ENCODE measurements at regions not wholly inside any gene's neighbourhood (a gene's known extent, or its start where the extent isn't known, plus 50 kb on each side); places are given as distances from the start of the nearest gene placed in this dataset.

GRCh38 chr9:88802533-88802932 is 188.7 kb upstream of the S1PR3 start:
- TF ChIP-seq, protein P1, sequence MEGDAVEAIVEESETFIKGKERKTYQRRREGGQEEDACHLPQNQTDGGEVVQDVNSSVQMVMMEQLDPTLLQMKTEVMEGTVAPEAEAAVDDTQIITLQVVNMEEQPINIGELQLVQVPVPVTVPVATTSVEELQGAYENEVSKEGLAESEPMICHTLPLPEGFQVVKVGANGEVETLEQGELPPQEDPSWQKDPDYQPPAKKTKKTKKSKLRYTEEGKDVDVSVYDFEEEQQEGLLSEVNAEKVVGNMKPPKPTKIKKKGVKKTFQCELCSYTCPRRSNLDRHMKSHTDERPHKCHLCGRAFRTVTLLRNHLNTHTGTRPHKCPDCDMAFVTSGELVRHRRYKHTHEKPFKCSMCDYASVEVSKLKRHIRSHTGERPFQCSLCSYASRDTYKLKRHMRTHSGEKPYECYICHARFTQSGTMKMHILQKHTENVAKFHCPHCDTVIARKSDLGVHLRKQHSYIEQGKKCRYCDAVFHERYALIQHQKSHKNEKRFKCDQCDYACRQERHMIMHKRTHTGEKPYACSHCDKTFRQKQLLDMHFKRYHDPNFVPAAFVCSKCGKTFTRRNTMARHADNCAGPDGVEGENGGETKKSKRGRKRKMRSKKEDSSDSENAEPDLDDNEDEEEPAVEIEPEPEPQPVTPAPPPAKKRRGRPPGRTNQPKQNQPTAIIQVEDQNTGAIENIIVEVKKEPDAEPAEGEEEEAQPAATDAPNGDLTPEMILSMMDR (IDR thresholded peaks at IDR 0.05), result no peak
- TF ChIP-seq TCF7 (CRISPR knock-in tag; IDR thresholded peaks at IDR 0.05; ENCODE audit: low read depth) (no peak), CREM (CRISPR knock-in tag; IDR thresholded peaks at IDR 0.05) (no peak), KAT7 (CRISPR knock-in tag; IDR thresholded peaks at IDR 0.05; ENCODE audit: borderline replicate concordance) (no peak), MAX (CRISPR knock-in tag; IDR thresholded peaks at IDR 0.05) (no peak), ZBTB43 (CRISPR knock-in tag; IDR thresholded peaks at IDR 0.05) (no peak), ATF1 (CRISPR knock-in tag; IDR thresholded peaks at IDR 0.05) (no peak), AFF4 (CRISPR knock-in tag; IDR thresholded peaks at IDR 0.05; ENCODE audit: borderline replicate concordance) (no peak), ZNF263 (CRISPR knock-in tag; IDR thresholded peaks at IDR 0.05; ENCODE audit: low read depth) (no peak)
- TF ChIP-seq, protein P2, sequence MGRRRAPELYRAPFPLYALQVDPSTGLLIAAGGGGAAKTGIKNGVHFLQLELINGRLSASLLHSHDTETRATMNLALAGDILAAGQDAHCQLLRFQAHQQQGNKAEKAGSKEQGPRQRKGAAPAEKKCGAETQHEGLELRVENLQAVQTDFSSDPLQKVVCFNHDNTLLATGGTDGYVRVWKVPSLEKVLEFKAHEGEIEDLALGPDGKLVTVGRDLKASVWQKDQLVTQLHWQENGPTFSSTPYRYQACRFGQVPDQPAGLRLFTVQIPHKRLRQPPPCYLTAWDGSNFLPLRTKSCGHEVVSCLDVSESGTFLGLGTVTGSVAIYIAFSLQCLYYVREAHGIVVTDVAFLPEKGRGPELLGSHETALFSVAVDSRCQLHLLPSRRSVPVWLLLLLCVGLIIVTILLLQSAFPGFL (CRISPR knock-in tag; IDR thresholded peaks at IDR 0.05; ENCODE audit: borderline replicate concordance), result no peak
- TF ChIP-seq, protein P3, sequence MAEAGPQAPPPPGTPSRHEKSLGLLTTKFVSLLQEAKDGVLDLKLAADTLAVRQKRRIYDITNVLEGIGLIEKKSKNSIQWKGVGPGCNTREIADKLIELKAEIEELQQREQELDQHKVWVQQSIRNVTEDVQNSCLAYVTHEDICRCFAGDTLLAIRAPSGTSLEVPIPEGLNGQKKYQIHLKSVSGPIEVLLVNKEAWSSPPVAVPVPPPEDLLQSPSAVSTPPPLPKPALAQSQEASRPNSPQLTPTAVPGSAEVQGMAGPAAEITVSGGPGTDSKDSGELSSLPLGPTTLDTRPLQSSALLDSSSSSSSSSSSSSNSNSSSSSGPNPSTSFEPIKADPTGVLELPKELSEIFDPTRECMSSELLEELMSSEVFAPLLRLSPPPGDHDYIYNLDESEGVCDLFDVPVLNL (CRISPR knock-in tag; IDR thresholded peaks at IDR 0.05; ENCODE audit: borderline replicate concordance, low read depth), result no peak
- TF ChIP-seq, protein P4, sequence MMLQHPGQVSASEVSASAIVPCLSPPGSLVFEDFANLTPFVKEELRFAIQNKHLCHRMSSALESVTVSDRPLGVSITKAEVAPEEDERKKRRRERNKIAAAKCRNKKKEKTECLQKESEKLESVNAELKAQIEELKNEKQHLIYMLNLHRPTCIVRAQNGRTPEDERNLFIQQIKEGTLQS (CRISPR knock-in tag; conservative IDR thresholded peaks at IDR 0.05), result no peak
- TF ChIP-seq, protein P5, sequence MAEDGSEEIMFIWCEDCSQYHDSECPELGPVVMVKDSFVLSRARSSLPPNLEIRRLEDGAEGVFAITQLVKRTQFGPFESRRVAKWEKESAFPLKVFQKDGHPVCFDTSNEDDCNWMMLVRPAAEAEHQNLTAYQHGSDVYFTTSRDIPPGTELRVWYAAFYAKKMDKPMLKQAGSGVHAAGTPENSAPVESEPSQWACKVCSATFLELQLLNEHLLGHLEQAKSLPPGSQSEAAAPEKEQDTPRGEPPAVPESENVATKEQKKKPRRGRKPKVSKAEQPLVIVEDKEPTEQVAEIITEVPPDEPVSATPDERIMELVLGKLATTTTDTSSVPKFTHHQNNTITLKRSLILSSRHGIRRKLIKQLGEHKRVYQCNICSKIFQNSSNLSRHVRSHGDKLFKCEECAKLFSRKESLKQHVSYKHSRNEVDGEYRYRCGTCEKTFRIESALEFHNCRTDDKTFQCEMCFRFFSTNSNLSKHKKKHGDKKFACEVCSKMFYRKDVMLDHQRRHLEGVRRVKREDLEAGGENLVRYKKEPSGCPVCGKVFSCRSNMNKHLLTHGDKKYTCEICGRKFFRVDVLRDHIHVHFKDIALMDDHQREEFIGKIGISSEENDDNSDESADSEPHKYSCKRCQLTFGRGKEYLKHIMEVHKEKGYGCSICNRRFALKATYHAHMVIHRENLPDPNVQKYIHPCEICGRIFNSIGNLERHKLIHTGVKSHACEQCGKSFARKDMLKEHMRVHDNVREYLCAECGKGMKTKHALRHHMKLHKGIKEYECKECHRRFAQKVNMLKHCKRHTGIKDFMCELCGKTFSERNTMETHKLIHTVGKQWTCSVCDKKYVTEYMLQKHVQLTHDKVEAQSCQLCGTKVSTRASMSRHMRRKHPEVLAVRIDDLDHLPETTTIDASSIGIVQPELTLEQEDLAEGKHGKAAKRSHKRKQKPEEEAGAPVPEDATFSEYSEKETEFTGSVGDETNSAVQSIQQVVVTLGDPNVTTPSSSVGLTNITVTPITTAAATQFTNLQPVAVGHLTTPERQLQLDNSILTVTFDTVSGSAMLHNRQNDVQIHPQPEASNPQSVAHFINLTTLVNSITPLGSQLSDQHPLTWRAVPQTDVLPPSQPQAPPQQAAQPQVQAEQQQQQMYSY (CRISPR knock-in tag; IDR thresholded peaks at IDR 0.05), result no peak

All from WTC11 (cell line).